ENCODE measurements at regions not wholly inside any gene's neighbourhood (a gene's known extent, or its start where the extent isn't known, plus 50 kb on each side); places are given as distances from the start of the nearest gene placed in this dataset.
"Not testable (repeated sequence)": the region's sequence is repeated elsewhere in the genome, so short reads cannot be mapped to it uniquely, and the experiment has no call there.

DNA sequence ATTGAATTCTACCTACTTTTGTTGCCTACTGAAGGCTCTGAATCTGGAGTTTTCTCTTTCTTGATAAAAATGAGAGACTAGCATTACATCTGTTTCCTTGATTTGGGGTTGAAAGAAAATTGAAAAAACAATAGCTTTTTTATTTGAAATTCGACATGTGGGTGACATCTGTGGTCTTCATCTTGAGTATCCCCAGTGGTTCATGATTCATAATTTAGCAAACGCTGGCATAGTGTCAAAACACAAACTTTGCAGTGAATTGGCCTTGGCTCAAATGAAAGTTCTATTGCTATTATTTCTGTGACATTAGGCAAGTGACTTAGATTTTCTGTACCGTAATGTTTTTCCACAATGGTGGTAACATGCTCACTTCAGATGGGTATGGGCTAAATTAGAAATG, 747.6 kb downstream of the PCDH7 start:
- no peak overlapping the region for H3K4me3 ChIP-seq (ENCODE audit: low read depth, low read length)
- no peak for DNase-seq (ENCODE audit: low read depth)
- no peak for TF ChIP-seq CTCF (IDR thresholded peaks at IDR 0.05; ENCODE audit: insufficient read depth, low read depth, low read length)

DNA sequence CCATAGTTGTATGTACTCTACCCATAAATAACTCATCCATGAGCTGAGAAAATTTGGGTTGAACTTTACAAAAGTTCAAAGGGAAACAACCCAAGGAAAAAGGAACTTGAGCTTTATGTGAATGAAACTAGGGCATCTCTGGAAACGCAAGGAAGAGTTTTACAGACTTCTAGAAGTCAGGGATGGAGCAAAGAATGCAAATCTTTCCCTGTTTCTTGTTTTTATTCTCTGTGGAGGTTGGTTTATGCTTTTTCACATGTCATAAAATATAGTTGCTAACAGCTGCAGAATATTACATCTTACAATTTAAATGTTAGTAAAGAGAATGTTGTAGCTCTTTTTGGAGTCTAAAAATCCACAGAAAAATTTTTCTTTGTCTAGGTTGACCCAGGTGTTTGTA, 754.1 kb downstream of the PCDH7 start:
- TF ChIP-seq CTCF (IDR thresholded peaks at IDR 0.05; ENCODE audit: insufficient read depth, low read depth, low read length): no peak
- DNase-seq (ENCODE audit: low read depth): no peak
- H3K4me3 ChIP-seq (ENCODE audit: low read depth, low read length): no peak overlapping the region

DNA sequence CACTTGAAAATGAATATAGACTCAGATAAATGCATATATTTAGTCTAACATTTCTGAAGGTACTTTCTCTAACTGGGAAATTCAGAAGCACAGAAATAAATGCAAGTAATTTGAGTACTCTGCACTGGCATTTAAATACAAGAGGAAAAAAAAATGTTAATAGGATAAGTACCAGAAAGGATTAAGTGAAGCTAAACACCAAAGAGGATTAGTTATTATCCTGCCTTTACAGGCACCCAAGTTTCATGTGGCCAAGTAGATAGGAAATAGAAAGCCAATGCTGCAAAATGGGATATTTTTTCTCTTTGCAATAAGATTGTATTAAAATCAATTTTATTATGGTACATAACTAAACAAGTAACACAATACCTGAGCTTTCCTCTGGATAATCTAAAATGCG, 762.5 kb downstream of the PCDH7 start:
- no peak overlapping the region for H3K4me3 ChIP-seq (ENCODE audit: low read depth, low read length)
- TF ChIP-seq CTCF (IDR thresholded peaks at IDR 0.05; ENCODE audit: insufficient read depth, low read depth, low read length): no peak
- no peak for DNase-seq (ENCODE audit: low read depth)

DNA sequence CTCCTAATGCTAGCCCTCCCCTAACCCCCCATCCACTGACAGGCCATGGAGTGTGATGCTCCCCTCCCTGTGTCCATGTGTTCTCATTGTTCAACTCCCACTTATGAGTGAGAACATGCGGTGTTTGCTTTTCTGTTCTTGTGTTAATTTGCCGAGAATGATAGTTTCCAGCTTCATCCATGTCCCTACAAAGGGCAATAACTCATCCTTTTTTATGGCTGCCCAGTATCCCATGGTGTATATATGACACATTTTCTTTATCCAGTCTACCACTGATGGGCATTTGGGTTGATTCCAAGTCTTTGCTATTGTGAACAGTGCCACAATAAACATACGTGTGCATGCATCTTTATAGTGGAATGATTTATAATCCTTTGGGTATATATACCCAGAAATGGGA, 779.0 kb downstream of the PCDH7 start:
- not testable (repeated sequence) for H3K4me3 ChIP-seq (ENCODE audit: low read depth, low read length); DNase-seq (ENCODE audit: low read depth)

DNA sequence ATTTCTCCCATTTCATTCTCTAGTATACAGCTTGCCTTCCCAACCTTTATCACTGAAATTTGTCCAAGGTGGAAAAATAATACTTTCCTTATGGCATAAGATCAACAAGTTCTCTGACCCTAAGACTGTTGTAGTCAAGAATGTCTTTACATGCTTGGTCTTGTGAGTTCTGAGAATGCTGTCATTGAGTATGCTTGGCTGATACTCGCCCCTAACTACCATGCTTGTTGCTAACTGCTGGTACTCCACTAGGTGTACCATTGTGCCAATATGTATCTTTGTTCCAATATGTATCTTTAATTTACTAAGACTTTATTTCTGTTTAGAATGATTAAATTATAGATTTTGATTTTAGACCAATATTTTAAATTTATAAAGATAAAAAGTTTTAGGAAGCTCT, 796.4 kb downstream of the PCDH7 start:
- no peak overlapping the region for H3K4me3 ChIP-seq (ENCODE audit: low read depth, low read length)
- no peak for TF ChIP-seq CTCF (IDR thresholded peaks at IDR 0.05; ENCODE audit: insufficient read depth, low read depth, low read length)
- DNase-seq (ENCODE audit: low read depth): no peak

GRCh38 chr4:31518796-31519250, 798.7 kb downstream of the PCDH7 start:
- DNase-seq (ENCODE audit: low read depth): peak; percentile 6
- H3K4me3 ChIP-seq (ENCODE audit: low read depth, low read length): no peak overlapping the region
- TF ChIP-seq CTCF (IDR thresholded peaks at IDR 0.05; ENCODE audit: insufficient read depth, low read depth, low read length): no peak

DNA sequence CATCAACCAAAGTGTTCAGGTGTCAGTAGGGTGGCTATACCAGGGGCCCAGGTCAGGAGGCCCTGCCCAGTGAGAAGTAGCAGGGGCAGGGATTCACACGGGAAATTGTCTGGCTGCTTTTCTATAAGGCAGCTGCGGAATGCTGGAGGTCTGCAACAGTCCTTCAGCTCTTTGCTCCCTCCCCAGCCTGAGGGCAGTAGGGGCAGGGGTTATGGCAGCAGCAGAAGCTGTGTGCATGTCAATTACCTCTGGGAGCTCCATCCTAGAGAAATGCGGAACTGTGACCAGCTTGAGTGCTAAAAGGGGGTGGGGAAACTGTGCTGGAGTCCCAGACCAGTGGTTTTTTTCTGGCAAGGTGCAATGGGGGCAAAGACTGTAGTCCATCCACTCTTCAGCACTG, 810.4 kb downstream of the PCDH7 start:
- DNase-seq (ENCODE audit: low read depth): no peak
- no peak overlapping the region for H3K4me3 ChIP-seq (ENCODE audit: low read depth, low read length)
- no peak for TF ChIP-seq CTCF (IDR thresholded peaks at IDR 0.05; ENCODE audit: insufficient read depth, low read depth, low read length)
